GM21723 (cell line): ENCODE measurements at regions not wholly inside any gene's neighbourhood (a gene's known extent, or its start where the extent isn't known, plus 50 kb on each side); places are given as distances from the start of the nearest gene placed in this dataset.

Source experiments
- ATAC-seq: cut with Tn5 transposase; IDR thresholded peaks from one replicate; pipeline ENCODE4 v1.9.1; 2021; ENCODE audit warnings: mild to moderate bottlenecking, moderate library complexity; ENCODE audit not compliant: unreplicated experiment

GRCh38 chr1:65741993-65742392, 50.7 kb upstream of the PDE4B start:
- no peak for ATAC-seq
